ENCODE measurements at regions not wholly inside any gene's neighbourhood (a gene's known extent, or its start where the extent isn't known, plus 50 kb on each side); places are given as distances from the start of the nearest gene placed in this dataset.

DNA sequence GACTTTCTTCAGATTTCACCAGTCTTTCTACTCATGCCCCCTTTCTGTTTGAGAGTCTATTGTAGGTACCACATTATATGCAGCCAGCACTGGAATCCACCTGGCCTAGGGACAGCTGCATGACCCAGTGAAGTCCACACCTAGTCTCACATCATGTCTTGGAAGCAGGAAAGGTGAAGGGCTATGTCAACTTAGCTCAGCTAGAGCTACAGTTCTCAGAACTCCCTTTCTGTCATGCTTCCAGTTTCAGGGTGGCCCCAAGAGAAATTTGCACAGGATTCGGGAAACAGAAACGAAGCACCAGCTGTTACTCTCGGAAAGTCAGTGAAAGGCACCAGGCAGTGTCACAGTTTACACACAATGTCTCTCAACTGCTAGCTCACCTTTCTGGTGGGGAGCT is 51.6 kb upstream of the NLRP1 start:
- no peak for DNase-seq

DNA sequence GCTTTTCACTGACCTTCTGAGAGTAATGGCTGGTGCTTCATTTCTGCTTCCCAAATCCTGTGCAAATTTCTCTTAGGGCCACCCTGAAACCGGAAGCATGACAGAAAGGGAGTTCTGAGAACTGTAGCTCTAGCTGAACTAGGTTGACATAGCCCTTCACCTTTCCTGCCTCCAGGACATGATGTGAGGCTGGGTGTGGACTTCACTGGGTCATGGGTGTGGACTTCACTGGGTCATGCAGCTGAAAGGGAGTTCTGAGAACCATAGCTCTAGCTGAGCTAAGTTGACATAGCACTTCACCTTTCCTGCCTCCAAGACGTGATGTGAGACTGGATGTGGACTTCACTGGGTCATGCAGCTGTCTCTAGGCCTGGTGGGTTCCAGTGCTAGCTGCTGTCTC is 54.3 kb upstream of the NLRP1 start:
- DNase-seq = no peak

DNA sequence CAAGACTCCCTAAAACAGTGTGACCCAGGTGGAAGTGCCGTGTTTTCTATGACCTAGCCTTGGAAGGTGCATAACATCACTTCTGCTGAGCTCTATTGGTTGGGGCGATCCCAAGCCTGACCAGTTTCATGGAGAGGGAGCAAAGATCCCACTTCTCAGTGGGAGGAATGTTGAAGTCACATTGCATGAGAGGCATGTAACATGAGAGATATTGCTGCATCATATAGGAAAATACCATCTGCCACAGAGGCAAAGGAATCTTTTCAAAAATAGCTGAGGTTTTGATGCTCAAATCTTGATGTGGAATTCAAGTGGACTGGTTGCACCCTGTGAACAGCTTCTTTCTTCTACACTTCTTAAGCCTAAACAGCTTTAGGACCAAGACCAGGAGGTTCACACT is 56.4 kb upstream of the NLRP1 start:
- DNase-seq = no peak

DNA sequence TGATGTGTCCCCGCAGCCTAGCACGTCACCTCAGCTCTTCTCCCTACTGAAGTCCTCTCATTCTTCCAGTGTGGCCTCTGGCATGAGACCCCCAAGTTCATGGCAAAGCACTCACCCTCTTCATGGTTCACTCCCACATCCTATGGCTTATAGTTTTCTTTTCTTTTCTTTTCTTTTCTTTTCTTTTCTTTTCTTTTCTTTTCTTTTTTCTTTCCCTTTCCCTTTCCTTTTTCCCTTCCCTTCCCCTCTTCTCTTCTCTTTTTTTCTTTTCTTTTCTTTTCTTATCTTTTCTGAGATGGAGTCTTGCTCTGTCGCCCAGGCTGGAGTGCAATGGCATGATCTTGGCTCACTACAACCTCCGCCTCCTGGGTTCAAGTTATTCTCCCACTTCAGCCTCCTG is 58.4 kb upstream of the NLRP1 start:
- DNase-seq = no peak

- DNase-seq = no peak
Observed at GRCh38 chr17:5644065-5644464, 59.8 kb upstream of the NLRP1 start.

- no peak for DNase-seq
Observed at GRCh38 chr17:5651348-5651747, 67.0 kb upstream of the NLRP1 start.

- DNase-seq = no peak
Observed at GRCh38 chr17:5661491-5662125, 77.3 kb upstream of the NLRP1 start.

DNA sequence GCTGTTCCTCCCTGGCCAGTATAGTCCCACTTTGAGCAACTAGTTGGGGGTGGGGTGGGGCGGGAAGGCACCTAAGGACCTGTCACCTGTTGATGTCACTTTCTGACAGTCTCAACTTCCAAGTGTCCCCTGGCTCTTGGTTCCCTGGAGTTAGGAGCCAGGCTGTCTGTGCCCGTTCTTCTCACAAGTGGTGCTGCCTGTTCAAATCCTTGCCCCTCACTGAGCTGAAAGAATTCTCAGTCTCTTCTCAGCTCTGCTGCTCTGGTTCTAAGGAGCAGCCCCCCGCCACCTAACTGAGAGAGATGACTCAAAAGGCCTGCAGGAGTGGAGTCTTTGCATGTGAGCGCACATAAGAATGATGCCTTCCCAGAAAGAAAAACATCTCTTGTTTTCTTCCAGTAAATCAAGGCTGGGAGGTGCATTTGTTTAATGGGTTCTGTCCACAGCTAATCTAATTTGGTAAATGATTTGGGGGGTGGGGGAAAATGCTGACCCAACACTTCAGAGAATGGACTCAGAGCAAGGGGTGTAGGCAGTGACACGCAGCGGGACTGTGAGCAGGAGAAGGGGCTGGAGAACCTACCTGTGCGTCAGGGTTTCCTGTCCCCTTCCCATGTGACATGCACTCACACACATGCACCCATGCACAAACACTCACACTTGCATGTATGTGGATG is 78.2 kb upstream of the NLRP1 start:
- no peak for DNase-seq

- DNase-seq = no peak
Observed at GRCh38 chr17:5665164-5665563, 80.9 kb upstream of the NLRP1 start.

- no peak for DNase-seq
Observed at GRCh38 chr17:5667871-5668270, 83.6 kb upstream of the NLRP1 start.

DNA sequence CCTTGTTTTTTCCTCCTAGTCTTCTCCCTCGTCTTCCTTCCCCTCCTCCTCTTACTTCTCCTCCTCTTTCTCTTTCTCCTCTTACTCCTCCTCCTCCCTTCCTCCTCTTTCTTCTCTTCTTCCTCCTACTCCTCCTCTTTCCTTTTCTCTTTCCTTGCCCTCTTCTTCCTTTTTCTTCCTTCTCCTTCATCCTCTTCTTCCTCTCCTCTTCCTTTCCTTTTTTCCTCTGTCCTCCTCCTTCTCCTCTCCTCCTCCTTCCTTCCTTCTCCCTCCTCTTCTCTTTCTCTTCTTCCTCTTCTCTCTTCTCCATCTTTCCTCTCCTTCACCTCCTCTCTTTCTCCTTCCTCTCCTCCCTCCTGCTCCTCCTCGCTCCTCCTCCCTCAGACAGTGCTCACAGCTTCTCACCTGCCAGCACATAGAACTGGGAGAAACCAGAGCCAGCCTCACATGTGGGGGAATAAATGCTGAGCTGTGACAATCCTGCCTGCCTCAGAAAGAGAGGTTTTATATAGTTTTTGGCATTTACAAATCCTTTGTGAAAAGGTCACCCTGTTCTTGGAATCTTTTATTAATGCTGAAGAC is 84.3 kb upstream of the NLRP1 start:
- DNase-seq = no peak

GRCh38 chr17:5669191-5669590 is 84.9 kb upstream of the NLRP1 start:
- no peak for DNase-seq

DNA sequence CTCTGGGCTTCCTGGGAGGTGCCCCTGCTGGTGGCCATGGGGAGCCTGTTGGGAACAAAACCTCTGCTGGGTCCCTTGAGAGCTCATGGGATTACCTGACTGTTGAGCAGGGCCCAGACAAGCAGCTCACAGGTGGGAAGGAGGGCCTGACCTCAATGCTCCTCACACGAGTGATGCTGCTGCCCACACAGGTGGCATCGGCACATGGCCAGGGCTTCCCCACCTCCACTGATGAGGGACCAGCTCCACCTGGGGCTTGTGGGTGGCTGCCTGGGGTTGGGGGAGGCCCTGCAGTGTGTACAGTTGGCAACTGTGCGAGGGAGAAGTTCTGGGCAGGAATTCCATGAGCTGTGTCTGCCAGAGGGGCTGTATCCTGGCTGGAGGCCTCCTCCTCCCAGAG is 87.8 kb upstream of the NLRP1 start:
- no peak for DNase-seq

- DNase-seq = no peak
Observed at GRCh38 chr17:5672815-5673430, 88.6 kb upstream of the NLRP1 start.

- DNase-seq = no peak
Observed at GRCh38 chr17:5675625-5676421, 91.5 kb upstream of the NLRP1 start.

GRCh38 chr17:5677620-5678019 is 93.3 kb upstream of the NLRP1 start:
- no peak for DNase-seq

DNA sequence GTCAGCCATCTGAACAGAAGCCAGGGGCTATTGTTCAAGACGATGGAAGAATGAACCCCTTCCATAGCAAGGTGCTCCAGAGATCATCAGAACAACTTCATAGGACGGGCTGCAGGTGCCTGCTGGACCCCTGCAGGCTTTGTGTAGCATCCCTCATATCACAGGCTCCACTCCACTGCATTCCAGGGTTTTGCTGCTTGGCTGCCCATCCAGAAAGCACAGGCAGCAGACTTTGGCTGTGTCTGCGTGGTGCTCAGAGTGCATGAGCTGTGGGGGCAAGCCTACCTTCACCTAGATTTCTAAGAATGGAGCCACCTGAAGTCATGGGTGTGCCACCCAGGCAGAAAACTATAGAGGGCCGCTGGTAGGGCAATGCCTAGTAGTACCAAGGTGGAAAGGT is 93.9 kb upstream of the NLRP1 start:
- no peak for DNase-seq

DNA sequence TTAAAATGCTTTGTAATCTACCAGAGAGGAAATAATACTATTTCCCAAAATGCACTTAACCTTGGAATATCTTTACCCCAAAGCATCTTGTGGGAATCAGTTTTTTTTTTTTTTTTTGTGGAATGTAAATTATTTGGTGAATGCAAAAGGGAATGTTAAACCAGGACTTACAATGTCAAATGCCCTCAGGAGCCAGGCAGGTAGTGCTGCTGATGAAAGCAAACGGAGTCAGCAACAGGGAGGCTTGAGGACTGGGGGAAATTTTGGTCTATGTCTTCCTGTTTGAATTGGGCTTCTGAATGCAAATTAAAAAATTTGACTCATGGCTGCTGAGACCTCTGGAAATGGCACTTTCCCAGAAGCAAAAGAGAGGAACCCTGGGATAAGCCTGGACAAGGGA is 96.5 kb upstream of the NLRP1 start:
- no peak for DNase-seq

DNA sequence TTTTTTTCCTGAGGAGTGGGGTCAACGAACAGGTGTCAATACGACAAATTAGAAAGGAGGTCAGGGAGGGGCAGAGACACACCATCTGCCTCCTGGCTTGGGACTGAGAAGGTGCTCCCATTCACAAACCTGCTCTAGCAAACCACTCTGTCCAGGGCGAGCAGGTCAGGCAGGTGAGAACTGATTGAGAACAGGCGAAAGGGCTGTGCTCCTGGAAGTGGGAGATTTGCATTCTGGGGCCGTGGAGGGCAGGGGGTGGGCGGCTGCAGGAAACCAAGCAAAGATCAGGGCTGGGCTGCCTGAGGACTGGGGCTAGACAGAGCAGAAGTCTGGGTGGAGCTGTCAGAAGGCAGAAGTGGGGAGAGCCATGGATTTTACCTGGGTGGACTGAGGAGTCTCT is 98.9 kb upstream of the NLRP1 start:
- DNase-seq = no peak

DNA sequence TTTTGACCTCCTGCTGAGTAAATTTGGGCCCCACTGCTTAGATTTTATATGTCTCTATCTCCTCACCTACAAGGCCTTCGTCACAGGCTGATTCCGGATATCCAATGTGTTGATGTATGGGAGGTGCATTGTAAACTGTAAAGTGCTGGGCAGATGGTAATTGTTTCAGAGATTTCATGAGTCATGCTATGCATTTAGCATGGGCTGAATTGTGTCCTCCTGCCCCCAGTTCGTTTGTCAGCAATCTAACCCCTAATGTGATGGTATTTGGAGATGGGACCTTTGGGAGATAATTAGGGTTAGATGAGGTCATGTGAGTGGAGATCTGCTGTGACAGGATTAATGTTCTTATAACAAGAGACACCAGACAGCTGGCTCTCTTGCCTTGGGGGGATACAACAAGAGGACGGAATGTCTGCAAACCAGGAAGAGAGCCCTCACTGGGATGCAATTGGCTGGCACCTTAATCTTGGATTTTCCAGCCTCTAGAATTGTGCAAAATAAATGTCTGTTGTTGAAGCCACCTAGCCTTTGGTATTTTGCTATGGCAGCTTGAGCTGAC is 101.8 kb upstream of the NLRP1 start:
- no peak for DNase-seq

DNA sequence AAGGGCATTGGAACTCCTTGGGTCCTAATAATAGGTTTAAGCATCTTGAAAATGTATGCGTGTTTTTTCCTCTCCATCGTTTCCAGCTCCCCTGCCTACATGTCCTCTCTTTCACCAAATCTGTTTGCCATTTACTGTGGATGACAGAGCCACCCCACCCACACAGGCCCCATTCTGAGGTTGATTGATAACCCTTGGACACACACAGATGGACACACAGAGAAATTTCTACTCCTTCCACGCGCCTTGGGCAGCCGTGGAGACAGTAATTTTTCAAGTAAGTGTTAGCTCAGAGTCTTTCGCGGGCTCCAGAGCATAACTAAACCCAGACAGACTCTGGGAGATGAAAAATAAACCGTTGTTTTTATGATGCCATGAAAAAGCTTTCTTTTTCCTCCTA is 103.3 kb upstream of the NLRP1 start:
- DNase-seq = no peak

DNA sequence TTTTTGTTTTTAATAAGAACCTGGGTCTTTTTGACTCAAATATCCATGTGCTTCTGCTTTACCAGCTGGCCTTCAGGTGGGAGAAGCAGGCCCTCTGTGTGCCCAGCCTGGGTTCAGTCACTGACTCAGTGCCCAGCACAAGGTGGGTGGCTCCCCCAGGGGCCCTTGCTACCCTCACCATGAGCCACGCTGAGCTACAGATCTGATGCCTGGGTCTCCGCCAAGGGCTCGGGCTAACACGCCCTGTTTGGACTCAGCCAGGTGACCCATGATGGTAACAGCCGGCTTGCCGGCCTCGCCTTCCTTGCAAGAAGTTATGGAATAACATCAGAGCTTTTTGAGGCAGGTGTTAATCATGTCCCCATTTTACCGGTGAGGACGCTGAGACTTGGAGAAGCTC is 109.5 kb upstream of the NLRP1 start:
- no peak for DNase-seq

DNA sequence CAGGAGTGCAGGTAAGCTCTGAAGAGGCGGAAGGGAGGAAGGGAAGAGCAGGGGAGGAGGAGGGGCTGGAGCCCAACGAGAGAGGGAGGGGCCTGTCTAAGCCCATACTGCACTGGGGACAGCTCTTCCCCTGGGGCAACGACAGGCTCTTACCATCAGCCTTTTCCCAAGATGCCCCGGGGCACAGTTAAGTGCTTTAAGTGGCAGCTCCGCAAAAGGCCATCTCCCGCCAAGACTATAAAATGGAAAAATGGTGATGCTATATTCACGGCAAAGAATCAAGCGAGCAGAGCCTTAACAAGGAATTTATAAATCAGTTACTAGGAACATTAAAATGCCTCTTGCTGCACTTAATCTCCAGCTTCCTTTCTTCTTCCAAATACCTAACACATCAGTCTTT is 110.2 kb upstream of the NLRP1 start:
- DNase-seq = peak; percentile 14

Measured in NCI-H2029 (cell line).